ENCODE measurements at regions not wholly inside any gene's neighbourhood (a gene's known extent, or its start where the extent isn't known, plus 50 kb on each side); places are given as distances from the start of the nearest gene placed in this dataset.

DNA sequence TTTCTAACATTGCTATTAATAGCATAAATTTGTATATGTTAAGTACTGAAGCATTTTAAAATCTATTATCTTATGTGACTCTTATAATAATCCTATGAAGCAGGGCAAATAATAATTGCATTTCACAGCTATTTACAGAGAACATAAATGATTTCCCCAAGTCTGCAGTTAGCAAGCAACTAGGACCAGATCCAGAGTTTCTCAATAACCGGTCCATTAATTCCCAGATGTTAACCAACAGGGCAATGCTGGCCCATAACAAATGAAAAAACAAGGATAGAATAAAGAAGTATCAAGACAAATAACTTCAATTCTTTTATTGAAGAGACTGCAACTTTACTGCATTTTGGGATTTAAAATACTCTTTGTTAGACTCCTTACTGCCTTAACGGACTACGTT is 91.7 kb upstream of the SPTBN1 start (continued):
- no peak for TF ChIP-seq ZNF462 (CRISPR knock-in tag; IDR thresholded peaks at IDR 0.05)
- TF ChIP-seq STAT1 (IDR thresholded peaks at IDR 0.05; ENCODE audit: unreplicated experiment): no peak
- TF ChIP-seq, protein P1, sequence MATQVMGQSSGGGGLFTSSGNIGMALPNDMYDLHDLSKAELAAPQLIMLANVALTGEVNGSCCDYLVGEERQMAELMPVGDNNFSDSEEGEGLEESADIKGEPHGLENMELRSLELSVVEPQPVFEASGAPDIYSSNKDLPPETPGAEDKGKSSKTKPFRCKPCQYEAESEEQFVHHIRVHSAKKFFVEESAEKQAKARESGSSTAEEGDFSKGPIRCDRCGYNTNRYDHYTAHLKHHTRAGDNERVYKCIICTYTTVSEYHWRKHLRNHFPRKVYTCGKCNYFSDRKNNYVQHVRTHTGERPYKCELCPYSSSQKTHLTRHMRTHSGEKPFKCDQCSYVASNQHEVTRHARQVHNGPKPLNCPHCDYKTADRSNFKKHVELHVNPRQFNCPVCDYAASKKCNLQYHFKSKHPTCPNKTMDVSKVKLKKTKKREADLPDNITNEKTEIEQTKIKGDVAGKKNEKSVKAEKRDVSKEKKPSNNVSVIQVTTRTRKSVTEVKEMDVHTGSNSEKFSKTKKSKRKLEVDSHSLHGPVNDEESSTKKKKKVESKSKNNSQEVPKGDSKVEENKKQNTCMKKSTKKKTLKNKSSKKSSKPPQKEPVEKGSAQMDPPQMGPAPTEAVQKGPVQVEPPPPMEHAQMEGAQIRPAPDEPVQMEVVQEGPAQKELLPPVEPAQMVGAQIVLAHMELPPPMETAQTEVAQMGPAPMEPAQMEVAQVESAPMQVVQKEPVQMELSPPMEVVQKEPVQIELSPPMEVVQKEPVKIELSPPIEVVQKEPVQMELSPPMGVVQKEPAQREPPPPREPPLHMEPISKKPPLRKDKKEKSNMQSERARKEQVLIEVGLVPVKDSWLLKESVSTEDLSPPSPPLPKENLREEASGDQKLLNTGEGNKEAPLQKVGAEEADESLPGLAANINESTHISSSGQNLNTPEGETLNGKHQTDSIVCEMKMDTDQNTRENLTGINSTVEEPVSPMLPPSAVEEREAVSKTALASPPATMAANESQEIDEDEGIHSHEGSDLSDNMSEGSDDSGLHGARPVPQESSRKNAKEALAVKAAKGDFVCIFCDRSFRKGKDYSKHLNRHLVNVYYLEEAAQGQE (IDR thresholded peaks at IDR 0.05; ENCODE audit: unreplicated experiment): no peak
- no peak for TF ChIP-seq EZH2phosphoT487 (IDR thresholded peaks at IDR 0.05; ENCODE audit: unreplicated experiment)
- TF ChIP-seq CTCF (conservative IDR thresholded peaks at IDR 0.05; ENCODE audit: low read depth in 2 of 2): no peak
- no peak for TF ChIP-seq ZNF331 (CRISPR knock-in tag; IDR thresholded peaks at IDR 0.05; ENCODE audit: low read depth)
